BJ (cell line): ENCODE measurements at regions not wholly inside any gene's neighbourhood (a gene's known extent, or its start where the extent isn't known, plus 50 kb on each side); places are given as distances from the start of the nearest gene placed in this dataset.

Experiments
- CTCF ChIA-PET: fragments of 350-600 bp; formaldehyde crosslinking; extraction: SDS; loops from one replicate; lab custom pipeline; 2021; ENCODE audit warnings: antibody characterized with exemption, inconsistent platforms; lab: Yijun Ruan, JAX
- POLR2A ChIA-PET: fragments of 300-600 bp; sonication (Branson Sonifier 250); formaldehyde crosslinking; extraction: SDS; loops from one replicate; lab custom pipeline; 2021; ENCODE audit warnings: antibody characterized with exemption; lab: Charles Lee
- DNase-seq: peaks from one replicate; pipeline ENCODE4 v3.0.0-alpha.2; 2011; ENCODE audit warnings: low read depth
- H3K27me3 ChIP-seq: 2 replicates; pipeline ENCODE4 v1.6.0; 2011; ENCODE audit warnings: low read length; ENCODE audit not compliant: control insufficient read depth, insufficient read depth
- H3K36me3 ChIP-seq: 2 replicates; pipeline ENCODE4 v1.5.1; 2011; ENCODE audit warnings: low read length; ENCODE audit not compliant: control insufficient read depth, insufficient read depth
- H3K4me3 ChIP-seq: 2 replicates; pipeline ENCODE4 v1.5.1; 2011; ENCODE audit warnings: low read depth, mild to moderate bottlenecking, control low read depth, low read length
- CTCF ChIP-seq: IDR thresholded peaks from 2 replicates; pipeline ENCODE4 v1.5.1; 2011; ENCODE audit warnings: low read depth, mild to moderate bottlenecking, control low read depth, inconsistent platforms, low read length, moderate library complexity; ENCODE audit not compliant: insufficient read depth

GRCh38 chr4:38360201-38360600 is 303.8 kb upstream of the KLF3 start:
- ChIA-PET POLR2A (no interaction called here), CTCF (no interaction called here)
- no peak for DNase-seq
- no peaks in the 10 kb centered on the region for H3K36me3 ChIP-seq
- no peak overlapping the region for H3K4me3 ChIP-seq
- no peaks in the 10 kb centered on the region for H3K27me3 ChIP-seq
- no peak for TF ChIP-seq CTCF

GRCh38 chr4:38364383-38364963 is 299.5 kb upstream of the KLF3 start:
- ChIA-PET CTCF (no interaction called here), POLR2A (no interaction called here)
- Histone ChIP-seq H3K36me3 (no peaks in the 10 kb centered on the region), H3K4me3 (no peak overlapping the region), H3K27me3 (no peaks in the 10 kb centered on the region)
- TF ChIP-seq CTCF: no peak
- DNase-seq: no peak

GRCh38 chr4:38365261-38365660 is 298.7 kb upstream of the KLF3 start:
- no peak for DNase-seq
- Histone ChIP-seq H3K27me3 (no peaks in the 10 kb centered on the region), H3K36me3 (no peaks in the 10 kb centered on the region), H3K4me3 (no peak overlapping the region)
- TF ChIP-seq CTCF: no peak
- ChIA-PET CTCF (interaction anchor here (0.9 kb wide), 1 partner anchor 365 kb away, joined by 3 read pairs; no protein-coding TSS in a partner anchor), POLR2A (no interaction called here)

- no peak for DNase-seq
- Histone ChIP-seq H3K27me3 (no peaks in the 10 kb centered on the region), H3K36me3 (no peaks in the 10 kb centered on the region), H3K4me3 (no peak overlapping the region)
- CTCF ChIA-PET: interaction anchor here (0.6 to 0.9 kb wide), 2 partner anchors 365 to 838 kb away, joined by 3 read pairs; no protein-coding TSS in a partner anchor
- POLR2A ChIA-PET: no interaction called here
- TF ChIP-seq CTCF: no peak
Measured at GRCh38 chr4:38365748-38366310, 298.2 kb upstream of the KLF3 start.

- H3K4me3 ChIP-seq: no peak overlapping the region
- no peak for TF ChIP-seq CTCF
- ChIA-PET CTCF (no interaction called here), POLR2A (no interaction called here)
- DNase-seq: no peak
- no peaks in the 10 kb centered on the region for H3K36me3 ChIP-seq
- H3K27me3 ChIP-seq: no peaks in the 10 kb centered on the region
Measured at GRCh38 chr4:38366456-38366855, 297.5 kb upstream of the KLF3 start.
